ENCODE measurements at regions not wholly inside any gene's neighbourhood (a gene's known extent, or its start where the extent isn't known, plus 50 kb on each side); places are given as distances from the start of the nearest gene placed in this dataset.
A peak's percentile ranks its signal among the peaks of the same experiment; 100 is the strongest.

DNA sequence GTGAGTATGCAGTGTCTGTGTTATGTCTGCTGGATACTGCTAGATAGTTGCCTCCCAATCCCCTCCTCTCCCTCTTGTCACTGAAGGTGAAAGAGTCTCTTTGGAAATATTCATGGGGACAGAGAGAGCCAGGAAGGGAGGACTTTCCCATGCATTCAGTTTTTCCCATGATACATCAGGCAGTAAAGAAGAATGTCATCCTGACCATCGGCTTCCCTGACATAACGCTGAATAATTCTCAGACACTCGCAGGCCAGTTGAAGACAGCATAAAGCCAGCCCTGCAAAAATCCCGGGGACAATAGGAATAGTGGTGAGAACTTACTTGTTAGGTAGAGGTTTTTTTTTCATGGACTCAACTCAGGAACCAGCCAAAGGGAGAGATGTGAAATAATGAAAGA lies 58.1 kb downstream of the KLF4 start:
- H3K4me3 Mint-ChIP-seq = no peak overlapping the region
- no peaks in the 10 kb centered on the region for H3K9me3 Mint-ChIP-seq
- ATAC-seq (replicated peaks in 1 of 2) (no peak), DNase-seq (no peak)
- no peaks in the 10 kb centered on the region for H3K36me3 Mint-ChIP-seq (ENCODE audit: insufficient read depth in 2 of 2)
- no peaks in the 10 kb centered on the region for H3K4me1 Mint-ChIP-seq (ENCODE audit: low read depth)
- no peak overlapping the region for H3K27ac Mint-ChIP-seq
- H3K27me3 Mint-ChIP-seq (ENCODE audit: low read depth) = peaks cover 4% of the 10 kb centered on the region

DNA sequence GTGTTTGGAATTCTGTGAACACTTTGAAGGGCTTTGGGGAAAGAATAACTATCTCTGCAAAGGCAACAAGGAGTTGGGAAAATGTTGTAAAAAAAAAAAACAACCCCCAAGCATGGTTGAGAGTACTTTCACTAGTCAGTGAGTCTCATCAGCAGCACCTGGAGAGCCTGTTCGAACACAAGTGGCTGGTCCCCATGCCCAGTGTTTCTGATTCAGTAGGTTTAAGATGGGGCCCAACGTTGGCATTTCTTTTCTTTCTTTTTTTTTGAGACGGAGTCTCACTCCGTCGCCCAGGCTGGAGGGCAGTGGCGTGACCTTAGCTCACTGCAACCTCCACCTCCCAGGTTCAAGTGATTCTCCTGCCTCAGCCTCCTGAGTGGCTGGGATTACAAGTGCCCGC lies 59.5 kb downstream of the KLF4 start:
- no peaks in the 10 kb centered on the region for H3K27me3 Mint-ChIP-seq (ENCODE audit: low read depth)
- no peak for ATAC-seq (replicated peaks in 1 of 2)
- no peak overlapping the region for H3K27ac Mint-ChIP-seq
- H3K4me1 Mint-ChIP-seq (ENCODE audit: low read depth) = peaks cover 5% of the 10 kb centered on the region
- no peak overlapping the region for H3K4me3 Mint-ChIP-seq
- H3K36me3 Mint-ChIP-seq (ENCODE audit: insufficient read depth in 2 of 2) = no peaks in the 10 kb centered on the region
- no peak for DNase-seq
- H3K9me3 Mint-ChIP-seq = no peaks in the 10 kb centered on the region

DNA sequence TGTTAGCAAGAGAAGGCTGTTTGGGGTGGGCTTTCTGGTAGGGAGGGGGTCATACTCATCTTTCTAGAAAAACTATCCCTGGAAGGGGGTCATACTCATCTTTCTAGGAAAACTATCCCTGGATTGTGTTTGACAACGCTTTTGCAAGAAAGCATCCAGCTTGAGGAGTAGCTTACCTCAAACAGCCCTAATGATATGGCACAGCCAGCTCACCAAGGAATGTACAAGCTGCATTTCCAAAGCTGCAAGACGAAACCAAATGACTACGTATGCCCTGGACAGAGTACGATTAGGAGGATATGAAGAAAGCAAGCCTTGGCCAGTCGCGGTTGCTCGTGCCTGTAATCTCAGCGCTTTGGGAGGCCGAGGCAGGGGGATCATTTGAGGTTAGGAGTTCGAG lies 63.4 kb downstream of the KLF4 start:
- Mint-ChIP-seq H3K27me3 (ENCODE audit: low read depth) (peaks cover 9% of the 10 kb centered on the region), H3K4me1 (ENCODE audit: low read depth) (peaks cover 6% of the 10 kb centered on the region)

DNA sequence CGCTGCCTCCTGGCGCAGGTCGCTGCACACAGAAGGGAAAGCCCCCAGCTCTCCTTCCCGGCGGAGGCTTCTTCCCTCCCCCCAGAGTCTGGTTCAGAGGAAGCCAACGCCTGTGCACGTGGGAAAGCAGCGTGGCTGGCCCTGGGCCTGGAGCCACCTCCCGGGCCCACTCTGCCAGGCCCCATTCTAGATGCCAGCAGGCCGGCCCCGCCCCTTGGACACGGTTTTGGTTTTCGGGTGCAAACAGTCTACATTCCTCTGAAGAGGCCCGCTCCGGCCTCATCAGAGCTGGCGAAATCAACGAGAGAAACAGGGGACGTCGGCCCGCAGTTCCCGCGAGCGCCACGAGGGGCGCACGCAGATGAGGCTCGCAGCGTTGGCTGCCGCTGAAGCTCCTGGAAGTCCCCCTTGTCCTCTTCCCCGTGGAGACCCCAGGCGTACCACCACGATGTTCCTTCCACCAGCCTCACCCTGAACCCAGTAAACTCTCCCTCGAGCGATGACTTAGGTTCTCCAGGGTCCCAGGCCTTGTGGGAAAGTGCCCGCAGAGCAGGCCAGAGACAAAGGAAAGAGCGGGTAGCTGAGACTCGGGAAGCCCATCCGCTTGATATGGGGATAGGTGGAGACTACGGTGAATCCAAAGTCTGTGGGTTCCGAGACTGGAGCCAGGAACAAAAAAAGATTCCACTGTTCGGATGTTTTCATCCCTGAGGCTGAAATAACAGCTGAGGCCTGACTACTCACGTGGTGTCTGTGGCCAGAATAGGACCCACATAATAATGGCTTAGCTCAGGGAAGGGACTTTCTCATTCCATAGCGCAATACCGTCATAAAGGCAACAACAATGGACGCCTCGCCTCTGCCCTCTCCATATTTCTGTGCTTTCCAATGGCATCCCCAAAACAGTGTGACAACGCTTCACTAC lies 64.2 kb downstream of the KLF4 start:
- peak overlapping the region; percentile 66 to 78 for H3K4me3 Mint-ChIP-seq
- H3K27ac Mint-ChIP-seq = no peak overlapping the region
- peak; percentile 66 to 75 for ATAC-seq (replicated peaks in 1 of 2)
- no peaks in the 10 kb centered on the region for H3K36me3 Mint-ChIP-seq (ENCODE audit: insufficient read depth in 2 of 2)
- H3K27me3 Mint-ChIP-seq (ENCODE audit: low read depth) = peaks cover 9% of the 10 kb centered on the region
- no peaks in the 10 kb centered on the region for H3K9me3 Mint-ChIP-seq
- DNase-seq = peak; percentile 57 to 69
- H3K4me1 Mint-ChIP-seq (ENCODE audit: low read depth) = peaks cover 6% of the 10 kb centered on the region

More for the DNA sequence above, 63.4 kb downstream of the KLF4 start:
- Mint-ChIP-seq H3K4me3 (no peak overlapping the region), H3K9me3 (no peaks in the 10 kb centered on the region), H3K27ac (no peak overlapping the region), H3K36me3 (ENCODE audit: insufficient read depth in 2 of 2) (no peaks in the 10 kb centered on the region)
- DNase-seq = no peak
- no peak for ATAC-seq (replicated peaks in 1 of 2)

DNA sequence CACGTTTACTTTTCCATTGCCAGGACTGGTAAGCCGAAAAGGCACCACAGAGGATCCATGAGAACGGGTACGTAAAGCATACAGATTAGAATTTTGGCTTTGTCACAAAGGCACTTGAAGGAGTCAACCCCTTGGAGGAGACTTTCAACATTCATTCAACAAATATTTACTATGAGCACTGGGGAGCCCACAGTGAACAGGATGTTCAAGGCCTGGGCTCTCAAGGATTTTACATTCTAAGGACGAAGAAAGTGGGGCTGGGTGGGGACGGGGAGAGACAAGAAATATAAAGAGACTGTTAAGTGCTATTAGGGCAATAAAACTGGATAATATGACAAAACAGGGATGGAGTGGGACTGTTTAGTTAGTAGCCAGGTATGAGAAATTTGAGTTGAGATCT lies 66.0 kb downstream of the KLF4 start:
- H3K4me3 Mint-ChIP-seq = no peak overlapping the region
- H3K4me1 Mint-ChIP-seq (ENCODE audit: low read depth) = peaks cover 6% of the 10 kb centered on the region
- H3K27me3 Mint-ChIP-seq (ENCODE audit: low read depth) = peaks cover 23% of the 10 kb centered on the region
- DNase-seq (no peak), ATAC-seq (replicated peaks in 1 of 2) (no peak)
- H3K27ac Mint-ChIP-seq = no peak overlapping the region
- H3K36me3 Mint-ChIP-seq (ENCODE audit: insufficient read depth in 2 of 2) = no peaks in the 10 kb centered on the region
- no peaks in the 10 kb centered on the region for H3K9me3 Mint-ChIP-seq

DNA sequence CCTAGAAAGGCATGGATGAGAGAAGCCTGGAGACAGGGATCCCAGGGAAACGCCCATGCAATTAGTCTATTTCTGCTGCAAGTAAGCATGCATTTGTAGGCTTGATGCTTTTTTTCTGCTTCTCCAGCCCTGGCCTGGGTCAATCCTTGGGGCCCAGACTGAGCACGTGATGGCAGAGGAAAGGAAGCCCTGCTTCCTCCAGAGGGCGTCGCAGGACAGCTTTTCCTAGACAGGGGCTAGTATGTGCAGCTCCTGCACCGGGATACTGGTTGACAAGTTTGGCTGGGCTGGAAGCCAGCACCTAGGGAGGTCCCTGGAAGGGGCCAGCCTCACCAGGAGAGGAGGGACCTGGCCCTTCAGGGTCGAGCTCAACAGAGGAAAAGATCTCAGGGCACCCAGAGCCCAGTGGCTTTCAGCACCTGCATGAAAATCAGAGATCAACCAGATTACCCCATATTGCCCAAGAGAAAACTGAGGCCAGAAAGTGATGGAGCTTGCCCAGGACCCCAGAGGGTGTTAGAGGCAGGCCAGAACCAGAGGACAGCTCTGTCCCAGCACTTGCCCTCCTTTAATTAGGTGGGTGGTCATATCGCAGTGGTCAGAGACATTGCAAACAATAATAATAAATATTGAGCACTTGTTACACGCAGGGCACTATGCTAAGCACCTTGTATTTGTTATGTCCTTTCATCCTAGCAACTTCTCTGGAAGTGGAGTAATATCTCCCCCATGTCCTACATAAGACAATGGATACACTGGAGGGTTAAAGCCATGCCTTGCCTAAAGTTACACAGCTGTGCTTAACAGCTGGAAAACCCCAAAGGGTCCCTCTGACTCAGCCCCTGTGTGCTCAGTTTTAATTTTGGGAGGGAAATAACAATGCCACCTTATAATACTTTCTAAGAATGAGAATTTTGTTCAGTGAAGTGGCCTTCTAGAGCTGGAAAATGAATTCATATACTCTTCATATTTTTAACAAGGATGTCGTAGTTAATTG lies 67.1 kb downstream of the KLF4 start:
- ATAC-seq (replicated peaks in 1 of 2) (peak; percentile 49 to 61), DNase-seq (peak; percentile 35 to 40)
- Mint-ChIP-seq H3K9me3 (no peaks in the 10 kb centered on the region), H3K4me1 (ENCODE audit: low read depth) (peaks cover 6% of the 10 kb centered on the region), H3K27ac (no peak overlapping the region), H3K27me3 (ENCODE audit: low read depth) (peaks cover 23% of the 10 kb centered on the region), H3K36me3 (ENCODE audit: insufficient read depth in 2 of 2) (no peaks in the 10 kb centered on the region), H3K4me3 (no peak overlapping the region)

DNA sequence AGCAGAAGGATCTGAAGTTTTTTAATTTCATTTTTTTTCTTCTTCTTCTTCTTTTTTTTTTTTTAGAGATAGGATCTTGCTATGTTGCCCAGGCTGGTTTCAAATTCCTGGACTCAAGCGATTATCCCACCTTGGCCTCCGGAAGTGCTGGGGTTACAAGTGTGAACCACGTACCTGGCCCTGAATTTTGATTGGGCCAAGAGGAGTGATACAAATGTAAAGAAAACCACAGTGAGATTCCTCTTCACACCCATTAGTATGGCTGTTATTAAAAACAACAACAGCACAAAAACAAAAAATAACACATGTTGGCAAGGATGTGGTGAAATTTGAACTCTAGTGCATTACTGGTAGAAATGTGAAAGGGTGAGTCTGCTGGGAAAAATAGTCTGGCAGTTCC lies 79.1 kb downstream of the KLF4 start:
- H3K9me3 Mint-ChIP-seq = no peaks in the 10 kb centered on the region
- no peak overlapping the region for H3K4me3 Mint-ChIP-seq
- H3K27ac Mint-ChIP-seq = no peak overlapping the region
- peaks cover 11% of the 10 kb centered on the region for H3K27me3 Mint-ChIP-seq (ENCODE audit: low read depth)
- H3K36me3 Mint-ChIP-seq (ENCODE audit: insufficient read depth in 2 of 2) = no peaks in the 10 kb centered on the region
- DNase-seq (no peak), ATAC-seq (replicated peaks in 1 of 2) (no peak)
- no peaks in the 10 kb centered on the region for H3K4me1 Mint-ChIP-seq (ENCODE audit: low read depth)

DNA sequence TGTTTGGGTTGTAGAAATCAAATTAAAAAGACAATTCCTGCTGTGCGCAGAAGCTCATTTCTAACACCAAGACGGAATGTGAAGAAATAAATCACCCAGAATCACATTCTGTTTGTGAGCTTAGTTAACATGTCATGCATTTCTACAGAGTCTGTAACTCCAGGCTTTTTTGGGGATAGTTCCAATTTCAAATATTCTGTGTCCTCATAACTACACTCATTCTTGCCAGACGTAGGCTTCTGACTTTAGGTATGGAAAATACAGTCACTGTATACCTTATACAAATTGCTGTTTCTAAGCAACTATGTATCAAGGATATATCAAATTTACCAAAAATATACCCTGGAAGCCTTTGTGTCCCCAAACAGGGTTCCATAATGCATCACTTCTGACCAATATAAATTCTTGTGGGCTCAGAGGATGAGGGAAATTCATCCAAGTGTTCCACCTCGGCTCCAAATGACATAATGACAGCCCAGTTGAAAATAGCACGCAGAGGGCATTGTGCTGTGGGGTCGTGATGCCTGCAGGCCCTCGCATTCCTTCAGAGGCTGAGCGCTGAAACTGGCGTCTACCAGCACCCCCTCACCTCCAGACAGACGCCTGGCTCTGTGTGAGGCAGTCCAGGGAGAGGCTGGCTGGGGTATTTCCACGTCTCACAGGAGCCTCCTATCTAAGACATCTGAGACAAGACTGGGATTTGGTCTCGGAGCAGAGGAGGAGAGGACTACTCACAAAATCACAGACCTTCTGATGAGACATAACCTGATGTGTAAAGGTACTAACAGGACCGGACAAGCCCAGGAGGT lies 79.8 kb downstream of the KLF4 start:
- Mint-ChIP-seq H3K27me3 (ENCODE audit: low read depth) (peaks cover 11% of the 10 kb centered on the region), H3K9me3 (no peaks in the 10 kb centered on the region), H3K4me1 (ENCODE audit: low read depth) (no peaks in the 10 kb centered on the region), H3K36me3 (ENCODE audit: insufficient read depth in 2 of 2) (no peaks in the 10 kb centered on the region), H3K27ac (no peak overlapping the region), H3K4me3 (no peak overlapping the region)
- ATAC-seq (replicated peaks in 1 of 2) = no peak
- DNase-seq = no peak

DNA sequence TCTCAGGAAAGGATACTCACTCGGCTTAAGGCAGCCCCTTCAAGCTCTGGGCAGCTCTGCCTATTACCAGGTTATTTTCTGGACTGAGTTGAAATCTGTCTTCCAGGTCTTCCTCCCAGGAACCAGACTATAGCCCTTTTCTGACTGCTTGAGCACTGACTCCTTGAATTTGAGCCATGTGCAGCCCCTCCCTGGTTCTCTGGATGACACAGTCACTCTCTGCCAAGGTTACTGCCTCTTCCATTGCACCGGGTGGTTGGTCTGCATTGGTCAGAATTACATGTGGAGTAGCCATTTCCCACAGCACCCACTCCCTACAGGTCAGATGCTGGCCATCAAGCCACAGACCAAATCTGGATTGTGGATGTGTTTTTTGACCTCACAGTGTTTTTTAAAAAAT lies 81.9 kb downstream of the KLF4 start:
- ATAC-seq (replicated peaks in 1 of 2) (no peak), DNase-seq (no peak)
- Mint-ChIP-seq H3K36me3 (ENCODE audit: insufficient read depth in 2 of 2) (no peaks in the 10 kb centered on the region), H3K9me3 (no peaks in the 10 kb centered on the region), H3K4me3 (no peak overlapping the region), H3K27me3 (ENCODE audit: low read depth) (peaks cover 17% of the 10 kb centered on the region), H3K4me1 (ENCODE audit: low read depth) (no peaks in the 10 kb centered on the region), H3K27ac (no peak overlapping the region)

DNA sequence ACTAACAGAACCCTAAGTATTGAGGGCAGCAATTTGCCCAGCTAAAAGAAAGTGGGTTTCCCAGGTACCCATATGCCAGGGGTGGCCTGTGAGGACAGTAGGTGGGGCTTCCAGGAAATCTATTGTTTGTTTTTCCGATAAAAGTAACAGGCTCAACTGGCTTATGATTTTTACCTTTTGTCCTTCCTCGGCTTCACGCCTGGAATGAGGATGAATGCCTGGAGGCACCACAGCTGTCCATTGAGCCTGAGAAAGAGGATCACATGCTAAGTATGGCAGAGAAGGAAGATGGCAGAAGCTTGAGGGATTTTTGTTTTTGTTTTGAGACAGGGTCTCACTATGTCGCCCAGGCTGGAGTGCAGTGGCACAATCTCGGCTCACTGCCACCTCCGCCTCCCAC lies 84.1 kb downstream of the KLF4 start:
- H3K4me3 Mint-ChIP-seq = no peak overlapping the region
- H3K27ac Mint-ChIP-seq = no peak overlapping the region
- H3K4me1 Mint-ChIP-seq (ENCODE audit: low read depth) = no peaks in the 10 kb centered on the region
- H3K9me3 Mint-ChIP-seq = no peaks in the 10 kb centered on the region
- DNase-seq (no peak), ATAC-seq (replicated peaks in 1 of 2) (no peak)
- peaks cover 0 to 2% of the 10 kb centered on the region in 2 donors for H3K36me3 Mint-ChIP-seq (ENCODE audit: insufficient read depth in 2 of 2)
- peaks cover 6% of the 10 kb centered on the region for H3K27me3 Mint-ChIP-seq (ENCODE audit: low read depth)

DNA sequence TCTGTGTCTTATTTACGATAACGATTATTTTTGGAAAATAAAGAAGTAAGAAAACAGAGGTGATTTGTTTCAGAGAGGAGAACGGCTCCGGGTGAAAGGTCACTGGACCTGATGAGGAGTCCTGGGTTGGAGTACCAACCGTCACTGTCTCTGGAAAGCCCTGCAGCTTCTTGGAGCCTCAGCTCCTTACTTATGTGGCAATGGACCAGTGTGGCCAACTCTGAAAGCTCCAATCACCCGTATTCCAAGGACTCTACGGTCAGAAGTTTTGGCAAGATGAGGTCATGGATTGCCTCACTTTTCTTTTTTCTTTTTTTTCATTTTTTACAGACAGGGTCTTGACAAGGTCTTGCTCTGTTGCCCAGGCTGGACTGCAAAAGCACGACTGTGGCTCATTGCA lies 84.8 kb downstream of the KLF4 start:
- H3K27ac Mint-ChIP-seq = no peak overlapping the region
- DNase-seq = no peak
- no peak for ATAC-seq (replicated peaks in 1 of 2)
- H3K4me1 Mint-ChIP-seq (ENCODE audit: low read depth) = no peaks in the 10 kb centered on the region
- peaks cover 6% of the 10 kb centered on the region for H3K27me3 Mint-ChIP-seq (ENCODE audit: low read depth)
- no peak overlapping the region for H3K4me3 Mint-ChIP-seq
- H3K9me3 Mint-ChIP-seq = no peaks in the 10 kb centered on the region
- peaks cover 0 to 2% of the 10 kb centered on the region in 2 donors for H3K36me3 Mint-ChIP-seq (ENCODE audit: insufficient read depth in 2 of 2)

DNA sequence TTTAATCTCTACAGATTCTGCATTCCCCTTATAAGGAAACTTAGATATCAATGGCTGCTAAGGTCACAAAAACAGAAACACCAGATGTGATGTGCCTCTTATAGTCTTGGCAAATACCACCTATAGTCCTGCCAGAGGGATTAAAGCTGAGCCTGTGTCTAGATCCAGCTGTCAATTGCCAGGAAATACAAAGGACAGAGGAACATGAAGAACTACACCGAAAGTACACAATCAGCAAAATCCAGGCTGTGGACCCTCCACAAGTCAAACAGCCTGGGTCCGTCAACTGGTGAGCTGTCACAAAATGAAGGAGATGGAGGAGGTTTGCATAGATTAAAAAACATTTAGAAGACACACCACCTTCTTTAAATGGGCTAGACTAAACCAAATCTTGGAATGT lies 85.4 kb downstream of the KLF4 start:
- H3K4me3 Mint-ChIP-seq = no peak overlapping the region
- no peaks in the 10 kb centered on the region for H3K9me3 Mint-ChIP-seq
- H3K4me1 Mint-ChIP-seq (ENCODE audit: low read depth) = no peaks in the 10 kb centered on the region
- ATAC-seq (replicated peaks in 1 of 2) (no peak), DNase-seq (no peak)
- no peak overlapping the region for H3K27ac Mint-ChIP-seq
- peaks cover 6% of the 10 kb centered on the region for H3K27me3 Mint-ChIP-seq (ENCODE audit: low read depth)
- H3K36me3 Mint-ChIP-seq (ENCODE audit: insufficient read depth in 2 of 2) = peaks cover 0 to 2% of the 10 kb centered on the region in 2 donors

All from activated T-cell treated with anti-CD3 and anti-CD28 coated beads, Interleukin-2, amount 50 U/mL, for 72 hours (primary cell).